ENCODE measurements at regions not wholly inside any gene's neighbourhood (a gene's known extent, or its start where the extent isn't known, plus 50 kb on each side); places are given as distances from the start of the nearest gene placed in this dataset.

- TF ChIP-seq CTCF (IDR thresholded peaks at IDR 0.05): no peak
- TF ChIP-seq POLR2A (IDR thresholded peaks at IDR 0.05): no peak
- peak in 1 of 2 donors; percentile 54 for DNase-seq (ENCODE audit: low spot score in 2 of 2)
- no peak overlapping the region for H3K4me3 ChIP-seq (ENCODE audit: low read depth, poor library complexity, severe bottlenecking)
- WGBS, 2 donors: 68 to 71% methylated on average over 14 to 20 of the region's 20 CpGs
- intact Hi-C loops (cut with DNase I; ENCODE audit: low total_unique reads): no loop called here
Observed at GRCh38 chr1:4003846-4004505, 103.9 kb upstream of the C1orf174 start.

- 68 to 76% methylated on average over 14 to 17 of the region's 17 CpGs for WGBS, 2 donors
- peak in 1 of 2 donors; percentile 54 for DNase-seq (ENCODE audit: low spot score in 2 of 2)
- TF ChIP-seq CTCF (IDR thresholded peaks at IDR 0.05) (no peak), POLR2A (IDR thresholded peaks at IDR 0.05) (no peak)
- H3K4me3 ChIP-seq (ENCODE audit: low read depth, poor library complexity, severe bottlenecking): no peak overlapping the region
- intact Hi-C loops (cut with DNase I; ENCODE audit: low total_unique reads): no loop called here
Observed at GRCh38 chr1:4004635-4005430, 104.8 kb upstream of the C1orf174 start.

GRCh38 chr1:4005431-4005830 lies 105.4 kb upstream of the C1orf174 start:
- WGBS, 2 donors: 82 to 84% methylated on average over 6 of the region's 6 CpGs
- intact Hi-C loops (cut with DNase I; ENCODE audit: low total_unique reads): no loop called here
- no peak overlapping the region for H3K4me3 ChIP-seq (ENCODE audit: low read depth, poor library complexity, severe bottlenecking)
- no peak for TF ChIP-seq CTCF (IDR thresholded peaks at IDR 0.05)
- TF ChIP-seq POLR2A (IDR thresholded peaks at IDR 0.05): no peak
- peak in 1 of 2 donors; percentile 32 for DNase-seq (ENCODE audit: low spot score in 2 of 2)

- whole genome bisulfite sequencing, 2 donors: 81 to 83% methylated on average over 7 of the region's 7 CpGs
- peak in 1 of 2 donors; percentile 49 for DNase-seq (ENCODE audit: low spot score in 2 of 2)
- H3K4me3 ChIP-seq (ENCODE audit: low read depth, poor library complexity, severe bottlenecking): no peak overlapping the region
- intact Hi-C loops (cut with DNase I; ENCODE audit: low total_unique reads): no loop called here
- no peak for TF ChIP-seq POLR2A (IDR thresholded peaks at IDR 0.05)
- no peak for TF ChIP-seq CTCF (IDR thresholded peaks at IDR 0.05)
Observed at GRCh38 chr1:4006676-4007374, 106.8 kb upstream of the C1orf174 start.

- H3K4me3 ChIP-seq (ENCODE audit: low read depth, poor library complexity, severe bottlenecking): no peak overlapping the region
- DNase-seq (ENCODE audit: low spot score in 2 of 2): peak in 1 of 2 donors; percentile 45
- no peak for TF ChIP-seq CTCF (IDR thresholded peaks at IDR 0.05)
- TF ChIP-seq POLR2A (IDR thresholded peaks at IDR 0.05): no peak
- 76 to 89% methylated on average over 7 of the region's 7 CpGs for WGBS, 2 donors
- intact Hi-C loops (cut with DNase I; ENCODE audit: low total_unique reads): no loop called here
Observed at GRCh38 chr1:4010284-4010683, 110.2 kb upstream of the C1orf174 start.
